ENCODE measurements at regions not wholly inside any gene's neighbourhood (a gene's known extent, or its start where the extent isn't known, plus 50 kb on each side); places are given as distances from the start of the nearest gene placed in this dataset.

DNA sequence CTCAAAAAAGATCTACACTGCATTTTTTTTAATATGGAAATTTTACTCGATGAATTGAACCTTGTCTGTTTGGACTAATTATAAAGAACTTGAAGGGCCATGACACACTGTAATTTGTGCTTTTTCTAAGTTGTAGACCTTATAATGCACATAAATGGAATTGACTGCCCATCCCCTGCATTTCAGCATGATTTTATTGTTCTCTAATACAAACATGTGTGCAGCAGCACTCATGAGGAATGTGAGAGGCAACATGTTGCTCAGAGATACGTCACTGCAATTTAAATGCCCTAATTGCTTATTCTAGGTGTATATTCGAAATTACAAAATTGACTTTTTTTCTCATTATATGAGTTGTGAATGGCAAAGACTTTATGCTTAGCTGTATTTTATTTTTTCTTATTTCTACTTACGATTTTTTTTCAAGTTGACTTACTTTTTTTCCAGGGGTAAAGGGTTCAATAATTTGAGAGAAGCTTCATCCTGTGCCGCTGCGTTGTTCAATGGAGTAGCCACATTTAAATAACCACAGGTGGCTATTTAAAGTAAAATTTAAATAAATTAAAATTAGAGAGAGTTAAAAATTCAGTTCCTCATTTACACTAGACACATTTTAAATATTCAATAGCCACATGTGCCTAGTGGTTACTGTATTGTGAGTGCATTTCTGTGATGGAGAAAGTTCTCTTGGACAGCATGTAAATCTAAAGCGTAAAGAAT is 1346.4 kb downstream of the ROBO1 start:
- no peaks in the 10 kb centered on the region for H3K4me1 ChIP-seq
- in situ Hi-C loops (cut with MboI; ENCODE audit: low pct_ligation_motif_present in 1 of 4, low pct_unique_long_range_greater_than_20kb in 1 of 4, low sequenced_read_pairs in 3 of 4) = no loop called here

DNA sequence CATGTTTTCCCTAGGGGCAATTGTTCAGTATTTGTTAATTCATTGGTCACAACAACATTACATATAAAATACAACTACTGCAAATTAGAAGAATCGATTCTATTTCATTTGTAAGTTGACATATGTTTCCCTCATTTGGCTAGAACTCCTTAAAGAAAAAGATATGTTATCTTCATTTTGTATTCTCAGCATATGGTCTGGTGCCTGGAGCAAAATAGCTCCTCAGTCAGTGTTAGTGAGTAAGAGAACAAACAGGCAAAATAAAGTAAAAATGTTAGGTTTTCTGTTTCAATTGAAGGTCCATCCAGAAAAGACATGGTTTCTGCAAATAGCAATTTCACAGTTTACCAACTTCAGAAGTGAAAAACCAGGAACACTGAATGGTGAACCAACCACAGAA is 1343.1 kb downstream of the ROBO1 start:
- H3K4me3 ChIP-seq = no peak overlapping the region
- 74 to 75% methylated on average over 1 of the region's 1 CpG for WGBS, 2 donors (ENCODE audit: low coverage in 1 of 2)
- intact Hi-C loops (cut with DNase I; ENCODE audit: low total_unique reads) = no loop called here

More for the DNA sequence above, 1346.4 kb downstream of the ROBO1 start:
- Histone ChIP-seq H3K9me3 (no peaks in the 10 kb centered on the region), H3K4me3 (no peak overlapping the region), H3K27ac (no peak overlapping the region), H3K36me3 (no peaks in the 10 kb centered on the region), H3K27me3 (no peaks in the 10 kb centered on the region)
- WGBS, 2 donors (ENCODE audit: low coverage in 1 of 2) = 79 to 82% methylated on average over 7 of the region's 7 CpGs
- TF ChIP-seq POLR2A (IDR thresholded peaks at IDR 0.05) (no peak), EP300 (IDR thresholded peaks at IDR 0.05; ENCODE audit: low read depth) (no peak), POLR2AphosphoS5 (IDR thresholded peaks at IDR 0.05) (no peak)
- TF ChIP-seq, protein P1, sequence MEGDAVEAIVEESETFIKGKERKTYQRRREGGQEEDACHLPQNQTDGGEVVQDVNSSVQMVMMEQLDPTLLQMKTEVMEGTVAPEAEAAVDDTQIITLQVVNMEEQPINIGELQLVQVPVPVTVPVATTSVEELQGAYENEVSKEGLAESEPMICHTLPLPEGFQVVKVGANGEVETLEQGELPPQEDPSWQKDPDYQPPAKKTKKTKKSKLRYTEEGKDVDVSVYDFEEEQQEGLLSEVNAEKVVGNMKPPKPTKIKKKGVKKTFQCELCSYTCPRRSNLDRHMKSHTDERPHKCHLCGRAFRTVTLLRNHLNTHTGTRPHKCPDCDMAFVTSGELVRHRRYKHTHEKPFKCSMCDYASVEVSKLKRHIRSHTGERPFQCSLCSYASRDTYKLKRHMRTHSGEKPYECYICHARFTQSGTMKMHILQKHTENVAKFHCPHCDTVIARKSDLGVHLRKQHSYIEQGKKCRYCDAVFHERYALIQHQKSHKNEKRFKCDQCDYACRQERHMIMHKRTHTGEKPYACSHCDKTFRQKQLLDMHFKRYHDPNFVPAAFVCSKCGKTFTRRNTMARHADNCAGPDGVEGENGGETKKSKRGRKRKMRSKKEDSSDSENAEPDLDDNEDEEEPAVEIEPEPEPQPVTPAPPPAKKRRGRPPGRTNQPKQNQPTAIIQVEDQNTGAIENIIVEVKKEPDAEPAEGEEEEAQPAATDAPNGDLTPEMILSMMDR (IDR thresholded peaks at IDR 0.05) = no peak
- intact Hi-C loops (cut with DNase I; ENCODE audit: low total_unique reads) = no loop called here
- DNase-seq = no peak

DNA sequence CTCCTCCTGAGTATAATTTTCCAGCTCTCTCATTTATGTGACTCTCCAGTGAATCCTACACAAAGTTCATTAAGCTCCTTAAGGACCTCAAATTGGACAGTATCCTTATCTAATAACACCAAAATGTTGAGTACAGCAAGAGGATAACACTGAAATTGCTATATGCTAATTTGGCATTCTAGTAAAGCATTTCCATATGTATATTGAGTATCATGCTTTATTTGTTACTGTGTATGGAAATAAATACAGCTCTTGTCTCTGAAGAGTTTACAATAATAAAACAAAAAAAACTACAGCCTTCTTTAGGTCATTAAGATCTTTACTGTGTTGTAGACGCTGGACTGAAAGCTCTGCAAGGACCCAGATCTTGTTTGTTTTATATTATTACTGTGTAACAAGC is 1341.3 kb downstream of the ROBO1 start:
- no peak for DNase-seq
- H3K4me1 ChIP-seq = no peaks in the 10 kb centered on the region
- H3K9me3 ChIP-seq = no peaks in the 10 kb centered on the region
- no peak overlapping the region for H3K27ac ChIP-seq
- H3K4me3 ChIP-seq = no peak overlapping the region
- no peaks in the 10 kb centered on the region for H3K36me3 ChIP-seq
- 25 to 36% methylated on average over 1 of the region's 1 CpG for WGBS, 2 donors (ENCODE audit: low coverage in 1 of 2)
- intact Hi-C loops (cut with DNase I; ENCODE audit: low total_unique reads) = no loop called here
- in situ Hi-C loops (cut with MboI; ENCODE audit: low pct_ligation_motif_present in 1 of 4, low pct_unique_long_range_greater_than_20kb in 1 of 4, low sequenced_read_pairs in 3 of 4) = no loop called here
- H3K27me3 ChIP-seq = no peaks in the 10 kb centered on the region
- TF ChIP-seq EP300 (IDR thresholded peaks at IDR 0.05; ENCODE audit: low read depth) (no peak), POLR2AphosphoS5 (IDR thresholded peaks at IDR 0.05) (no peak), POLR2A (IDR thresholded peaks at IDR 0.05) (no peak)
- TF ChIP-seq, protein P1 (IDR thresholded peaks at IDR 0.05) = no peak

More for the DNA sequence above, 1343.1 kb downstream of the ROBO1 start:
- Histone ChIP-seq H3K27me3 (no peaks in the 10 kb centered on the region), H3K4me1 (no peaks in the 10 kb centered on the region), H3K27ac (no peak overlapping the region), H3K9me3 (no peaks in the 10 kb centered on the region), H3K36me3 (no peaks in the 10 kb centered on the region)
- TF ChIP-seq EP300 (IDR thresholded peaks at IDR 0.05; ENCODE audit: low read depth) (no peak), POLR2A (IDR thresholded peaks at IDR 0.05) (no peak), POLR2AphosphoS5 (IDR thresholded peaks at IDR 0.05) (no peak)
- TF ChIP-seq, protein P1 (IDR thresholded peaks at IDR 0.05) = no peak
- DNase-seq = no peak
- in situ Hi-C loops (cut with MboI; ENCODE audit: low pct_ligation_motif_present in 1 of 4, low pct_unique_long_range_greater_than_20kb in 1 of 4, low sequenced_read_pairs in 3 of 4) = no loop called here

DNA sequence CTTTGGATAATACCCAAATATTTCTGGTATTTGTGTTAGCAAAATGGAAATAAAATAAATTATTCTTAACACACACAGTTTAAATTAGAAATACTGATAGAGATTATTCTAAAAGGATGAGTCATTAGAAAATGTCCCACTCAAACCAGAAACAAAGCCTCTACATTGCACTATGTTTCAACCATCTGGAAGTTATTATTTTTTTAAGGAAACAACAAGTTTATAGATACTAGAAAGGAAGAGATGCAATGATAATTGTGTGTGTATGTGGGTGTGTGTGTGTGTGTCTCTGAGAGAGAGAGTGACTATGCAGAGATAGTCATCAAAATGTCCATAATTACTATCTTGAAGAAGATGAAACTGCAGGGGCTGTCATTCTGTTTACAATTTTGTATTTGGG is 1340.5 kb downstream of the ROBO1 start:
- Histone ChIP-seq H3K36me3 (no peaks in the 10 kb centered on the region), H3K27ac (no peak overlapping the region), H3K9me3 (no peaks in the 10 kb centered on the region), H3K4me3 (no peak overlapping the region), H3K27me3 (no peaks in the 10 kb centered on the region), H3K4me1 (no peaks in the 10 kb centered on the region)
- in situ Hi-C loops (cut with MboI; ENCODE audit: low pct_ligation_motif_present in 1 of 4, low pct_unique_long_range_greater_than_20kb in 1 of 4, low sequenced_read_pairs in 3 of 4) (no loop called here), intact Hi-C loops (cut with DNase I; ENCODE audit: low total_unique reads) (no loop called here)
- DNase-seq = no peak
- no peak for TF ChIP-seq EP300 (IDR thresholded peaks at IDR 0.05; ENCODE audit: low read depth)
- TF ChIP-seq POLR2A (IDR thresholded peaks at IDR 0.05) = no peak
- TF ChIP-seq, protein P1 (IDR thresholded peaks at IDR 0.05) = no peak

Data from transverse colon (tissue), 4 donors.